MM.1S (cell line): ENCODE measurements at regions not wholly inside any gene's neighbourhood (a gene's known extent, or its start where the extent isn't known, plus 50 kb on each side); places are given as distances from the start of the nearest gene placed in this dataset.
"Not testable (repeated sequence)": the region's sequence is repeated elsewhere in the genome, so short reads cannot be mapped to it uniquely, and the experiment has no call there.

Source experiments
- DNase-seq: peaks from one replicate; pipeline ENCODE4 v3.0.0-alpha.2; 2015
- H2AFZ ChIP-seq: fragments of 300-600 bp; sonication (generic); 2 replicates; pipeline ENCODE4 v1.6.0; 2016; ENCODE audit warnings: antibody characterized with exemption, low read length
- H3F3A ChIP-seq: fragments of 300-600 bp; sonication (generic); 2 replicates; pipeline ENCODE4 v1.6.1; 2016; ENCODE audit warnings: mild to moderate bottlenecking, antibody characterized with exemption, low read length, moderate library complexity, mixed read lengths; ENCODE audit not compliant: insufficient read depth
- H3K27ac ChIP-seq: fragments of 300-600 bp; sonication (generic); 2 replicates; pipeline ENCODE4 v1.5.1; 2016; ENCODE audit warnings: mild to moderate bottlenecking, low read length
- H3K27me3 ChIP-seq: fragments of 300-600 bp; sonication (generic); replicated peaks from 2 replicates; pipeline ENCODE4 v1.6.0; 2016; ENCODE audit warnings: low read length; ENCODE audit not compliant: insufficient read depth
- H3K36me3 ChIP-seq: fragments of 300-600 bp; sonication (generic); replicated peaks from 2 replicates; pipeline ENCODE4 v1.6.1; 2016; ENCODE audit warnings: mild to moderate bottlenecking, low read length, mixed read lengths; ENCODE audit not compliant: insufficient read depth
- H3K4me1 ChIP-seq: fragments of 300-600 bp; sonication (generic); 2 replicates; pipeline ENCODE4 v1.6.1; 2016; ENCODE audit warnings: low read length, mixed read lengths
- H3K4me2 ChIP-seq: fragments of 300-600 bp; sonication (generic); 2 replicates; pipeline ENCODE4 v1.6.0; 2016; ENCODE audit warnings: low read depth, low read length
- H3K4me3 ChIP-seq: fragments of 300-600 bp; sonication (generic); 2 replicates; pipeline ENCODE4 v1.5.1; 2016; ENCODE audit warnings: low read length, mixed read lengths
- H3K79me2 ChIP-seq: fragments of 300-600 bp; sonication (generic); 2 replicates; pipeline ENCODE4 v1.6.1; 2016; ENCODE audit warnings: mixed run types, low read length, mixed read lengths
- H3K9ac ChIP-seq: fragments of 300-600 bp; sonication (generic); 2 replicates; pipeline ENCODE4 v1.6.1; 2016; ENCODE audit warnings: low read length, mixed read lengths
- H3K9me2 ChIP-seq: fragments of 300-600 bp; sonication (generic); replicated peaks from 2 replicates; pipeline ENCODE4 v1.6.1; 2016; ENCODE audit warnings: mild to moderate bottlenecking, low read length, mixed read lengths; ENCODE audit not compliant: insufficient read depth
- H3K9me3 ChIP-seq: fragments of 300-600 bp; sonication (generic); replicated peaks from 2 replicates; pipeline ENCODE4 v1.6.1; 2016; ENCODE audit warnings: mild to moderate bottlenecking, low read length, mixed read lengths; ENCODE audit not compliant: insufficient read depth
- H4K20me1 ChIP-seq: fragments of 300-600 bp; sonication (generic); 2 replicates; pipeline ENCODE4 v1.6.1; 2016; ENCODE audit warnings: mild to moderate bottlenecking, low read length, moderate library complexity, mixed read lengths; ENCODE audit not compliant: insufficient read depth
- EZH2 ChIP-seq: fragments of 300-600 bp; sonication (generic); optimal IDR thresholded peaks from 2 replicates; pipeline ENCODE3; 2017; ENCODE audit warnings: low read depth, mild to moderate bottlenecking, antibody characterized with exemption, low read length, mixed read lengths
- EZH2phosphoT487 ChIP-seq: fragments of 300-600 bp; sonication (generic); IDR thresholded peaks from 2 replicates; pipeline ENCODE4 v1.6.1; 2018; ENCODE audit warnings: antibody characterized with exemption, low read length
- TF ChIP-seq, protein P1 (sequence below): fragments of 300-600 bp; sonication (generic); IDR thresholded peaks from 2 replicates; pipeline ENCODE4 v1.5.1; 2016; ENCODE audit warnings: antibody characterized with exemption, low read length, mixed read lengths

- no peaks in the 10 kb centered on the region for H4K20me1 ChIP-seq
- no peaks in the 10 kb centered on the region for H3K36me3 ChIP-seq
- no peak overlapping the region for H3K9ac ChIP-seq
- no peak overlapping the region for H2AFZ ChIP-seq
- no peak overlapping the region for H3K27ac ChIP-seq
- no peaks in the 10 kb centered on the region for H3K79me2 ChIP-seq
- TF ChIP-seq EZH2 (no peak), EZH2phosphoT487 (no peak)
- TF ChIP-seq, protein P1, sequence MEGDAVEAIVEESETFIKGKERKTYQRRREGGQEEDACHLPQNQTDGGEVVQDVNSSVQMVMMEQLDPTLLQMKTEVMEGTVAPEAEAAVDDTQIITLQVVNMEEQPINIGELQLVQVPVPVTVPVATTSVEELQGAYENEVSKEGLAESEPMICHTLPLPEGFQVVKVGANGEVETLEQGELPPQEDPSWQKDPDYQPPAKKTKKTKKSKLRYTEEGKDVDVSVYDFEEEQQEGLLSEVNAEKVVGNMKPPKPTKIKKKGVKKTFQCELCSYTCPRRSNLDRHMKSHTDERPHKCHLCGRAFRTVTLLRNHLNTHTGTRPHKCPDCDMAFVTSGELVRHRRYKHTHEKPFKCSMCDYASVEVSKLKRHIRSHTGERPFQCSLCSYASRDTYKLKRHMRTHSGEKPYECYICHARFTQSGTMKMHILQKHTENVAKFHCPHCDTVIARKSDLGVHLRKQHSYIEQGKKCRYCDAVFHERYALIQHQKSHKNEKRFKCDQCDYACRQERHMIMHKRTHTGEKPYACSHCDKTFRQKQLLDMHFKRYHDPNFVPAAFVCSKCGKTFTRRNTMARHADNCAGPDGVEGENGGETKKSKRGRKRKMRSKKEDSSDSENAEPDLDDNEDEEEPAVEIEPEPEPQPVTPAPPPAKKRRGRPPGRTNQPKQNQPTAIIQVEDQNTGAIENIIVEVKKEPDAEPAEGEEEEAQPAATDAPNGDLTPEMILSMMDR: no peak
- DNase-seq: no peak
- no peaks in the 10 kb centered on the region for H3K4me1 ChIP-seq
- H3K4me2 ChIP-seq: no peak overlapping the region
- no peaks in the 10 kb centered on the region for H3K9me3 ChIP-seq
- H3F3A ChIP-seq: no peaks in the 10 kb centered on the region
- no peaks in the 10 kb centered on the region for H3K27me3 ChIP-seq
- no peak overlapping the region for H3K4me3 ChIP-seq
- no peaks in the 10 kb centered on the region for H3K9me2 ChIP-seq
These were observed 271.3 kb downstream of the FGFR2 start for GRCh38 chr10:121326905-121327304.

DNA sequence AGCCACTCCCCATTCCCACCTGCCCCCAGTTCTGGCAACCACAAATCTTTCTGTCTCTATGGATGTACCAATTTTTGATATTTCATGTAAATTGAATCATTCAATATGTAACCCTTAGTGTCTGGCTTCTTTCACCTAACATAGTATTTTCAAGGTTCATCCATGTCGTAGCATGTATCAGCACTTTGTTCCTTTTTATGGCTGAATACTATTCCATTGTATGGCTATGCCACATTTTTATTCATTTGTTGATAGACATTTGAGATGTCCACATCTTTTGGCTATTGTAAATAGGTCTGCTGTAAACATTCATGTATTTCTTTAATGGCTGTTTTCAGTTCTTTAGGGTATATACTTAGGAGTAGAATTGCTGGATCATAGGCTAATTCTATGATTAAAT, 270.5 kb downstream of the FGFR2 start:
- Histone ChIP-seq H3K9me2 (no peaks in the 10 kb centered on the region), H3K36me3 (no peaks in the 10 kb centered on the region), H3K27me3 (no peaks in the 10 kb centered on the region), H4K20me1 (no peaks in the 10 kb centered on the region), H3K9me3 (no peaks in the 10 kb centered on the region), H3K9ac (no peak overlapping the region), H3K4me3 (no peak overlapping the region), H3K27ac (no peak overlapping the region), H3K79me2 (no peaks in the 10 kb centered on the region), H3F3A (no peaks in the 10 kb centered on the region), H3K4me1 (no peaks in the 10 kb centered on the region), H3K4me2 (no peak overlapping the region), H2AFZ (no peak overlapping the region)
- DNase-seq: no peak
- TF ChIP-seq, protein P1: no peak
- TF ChIP-seq EZH2phosphoT487 (no peak), EZH2 (no peak)

- H3K4me3 ChIP-seq, H3K9me2 ChIP-seq, H3K9me3 ChIP-seq, H3K4me1 ChIP-seq, H3F3A ChIP-seq, H3K79me2 ChIP-seq, H3K27me3 ChIP-seq, H4K20me1 ChIP-seq, H2AFZ ChIP-seq, H3K9ac ChIP-seq, DNase-seq, H3K36me3 ChIP-seq, H3K4me2 ChIP-seq, H3K27ac ChIP-seq: not testable (repeated sequence)
These were observed 268.6 kb downstream of the FGFR2 start for GRCh38 chr10:121329631-121330030.

DNA sequence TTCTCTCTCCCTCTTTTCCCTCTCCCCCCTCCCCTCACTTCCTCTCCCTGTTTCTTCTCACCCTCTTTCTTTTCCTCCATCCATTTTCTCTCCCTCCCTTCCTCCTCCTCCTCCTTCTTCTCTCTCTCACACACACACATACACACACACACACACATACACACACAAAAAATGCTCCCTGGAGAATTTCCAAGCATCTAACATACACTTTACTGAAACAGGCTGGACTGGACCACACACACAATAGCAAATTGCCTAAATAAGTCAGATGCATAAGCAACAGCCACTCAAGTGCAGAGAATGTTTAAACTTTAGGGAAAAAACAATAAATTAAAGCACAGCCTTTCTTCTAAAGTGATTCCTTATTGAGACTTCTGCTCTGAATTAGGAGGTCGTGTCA, 267.7 kb downstream of the FGFR2 start:
- Histone ChIP-seq H3K79me2 (no peaks in the 10 kb centered on the region), H3K9me2 (no peaks in the 10 kb centered on the region), H3K27me3 (no peaks in the 10 kb centered on the region), H3K27ac (no peak overlapping the region), H3K9ac (no peak overlapping the region), H2AFZ (no peak overlapping the region), H4K20me1 (no peaks in the 10 kb centered on the region), H3K9me3 (no peaks in the 10 kb centered on the region), H3F3A (no peaks in the 10 kb centered on the region), H3K36me3 (no peaks in the 10 kb centered on the region), H3K4me1 (no peaks in the 10 kb centered on the region), H3K4me3 (no peak overlapping the region), H3K4me2 (no peak overlapping the region)
- DNase-seq: no peak
- TF ChIP-seq, protein P1: no peak
- TF ChIP-seq EZH2phosphoT487 (no peak), EZH2 (no peak)
